ENCODE measurements at regions not wholly inside any gene's neighbourhood (a gene's known extent, or its start where the extent isn't known, plus 50 kb on each side); places are given as distances from the start of the nearest gene placed in this dataset.

- no peak for TF ChIP-seq CTCF (IDR thresholded peaks at IDR 0.05; ENCODE audit: extremely low read depth, low read depth, low read length)
- Histone ChIP-seq H3K79me2 (ENCODE audit: insufficient read depth, low read length) (no peaks in the 10 kb centered on the region), H3K27me3 (ENCODE audit: insufficient read depth, low read length) (no peaks in the 10 kb centered on the region), H3K27ac (ENCODE audit: low read depth, low read length) (no peak overlapping the region), H3K4me3 (ENCODE audit: insufficient read depth, low read length) (no peak overlapping the region), H3K36me3 (ENCODE audit: insufficient read depth, low read length) (no peaks in the 10 kb centered on the region), H4K20me1 (ENCODE audit: insufficient read depth, low read length) (no peaks in the 10 kb centered on the region), H3K4me2 (ENCODE audit: insufficient read depth, low read length) (no peak overlapping the region), H2AFZ (ENCODE audit: low read length) (no peak overlapping the region), H3K9me3 (ENCODE audit: low read depth, low read length) (no peaks in the 10 kb centered on the region), H3K4me1 (ENCODE audit: insufficient read depth, low read length) (no peaks in the 10 kb centered on the region)
- no peak for DNase-seq (ENCODE audit: insufficient read length, low spot score, missing footprints)
Measured at GRCh38 chr13:80577285-80577684, 236.4 kb upstream of the SPRY2 start.

GRCh38 chr13:80574113-80574850, 233.4 kb upstream of the SPRY2 start:
- Histone ChIP-seq H3K4me1 (ENCODE audit: insufficient read depth, low read length) (no peaks in the 10 kb centered on the region), H3K79me2 (ENCODE audit: insufficient read depth, low read length) (no peaks in the 10 kb centered on the region), H2AFZ (ENCODE audit: low read length) (no peak overlapping the region), H3K9me3 (ENCODE audit: low read depth, low read length) (no peaks in the 10 kb centered on the region), H3K4me3 (ENCODE audit: insufficient read depth, low read length) (no peak overlapping the region), H3K4me2 (ENCODE audit: insufficient read depth, low read length) (no peak overlapping the region), H3K36me3 (ENCODE audit: insufficient read depth, low read length) (no peaks in the 10 kb centered on the region), H4K20me1 (ENCODE audit: insufficient read depth, low read length) (no peaks in the 10 kb centered on the region), H3K27ac (ENCODE audit: low read depth, low read length) (no peak overlapping the region), H3K27me3 (ENCODE audit: insufficient read depth, low read length) (no peaks in the 10 kb centered on the region)
- no peak for DNase-seq (ENCODE audit: insufficient read length, low spot score, missing footprints)
- TF ChIP-seq CTCF (IDR thresholded peaks at IDR 0.05; ENCODE audit: extremely low read depth, low read depth, low read length): no peak

GRCh38 chr13:80572923-80573316, 232.0 kb upstream of the SPRY2 start:
- no peak overlapping the region for H2AFZ ChIP-seq (ENCODE audit: low read length)
- no peak for TF ChIP-seq CTCF (IDR thresholded peaks at IDR 0.05; ENCODE audit: extremely low read depth, low read depth, low read length)
- no peak overlapping the region for H3K4me2 ChIP-seq (ENCODE audit: insufficient read depth, low read length)
- H3K4me1 ChIP-seq (ENCODE audit: insufficient read depth, low read length): no peaks in the 10 kb centered on the region
- H3K9me3 ChIP-seq (ENCODE audit: low read depth, low read length): no peaks in the 10 kb centered on the region
- H3K4me3 ChIP-seq (ENCODE audit: insufficient read depth, low read length): no peak overlapping the region
- no peak for DNase-seq (ENCODE audit: insufficient read length, low spot score, missing footprints)
- H4K20me1 ChIP-seq (ENCODE audit: insufficient read depth, low read length): no peaks in the 10 kb centered on the region
- no peaks in the 10 kb centered on the region for H3K79me2 ChIP-seq (ENCODE audit: insufficient read depth, low read length)
- H3K27ac ChIP-seq (ENCODE audit: low read depth, low read length): no peak overlapping the region
- no peaks in the 10 kb centered on the region for H3K27me3 ChIP-seq (ENCODE audit: insufficient read depth, low read length)
- no peaks in the 10 kb centered on the region for H3K36me3 ChIP-seq (ENCODE audit: insufficient read depth, low read length)

GRCh38 chr13:80572308-80572922, 231.5 kb upstream of the SPRY2 start:
- no peak overlapping the region for H3K27ac ChIP-seq (ENCODE audit: low read depth, low read length)
- H3K27me3 ChIP-seq (ENCODE audit: insufficient read depth, low read length): no peaks in the 10 kb centered on the region
- no peak overlapping the region for H3K4me2 ChIP-seq (ENCODE audit: insufficient read depth, low read length)
- H2AFZ ChIP-seq (ENCODE audit: low read length): no peak overlapping the region
- H3K79me2 ChIP-seq (ENCODE audit: insufficient read depth, low read length): no peaks in the 10 kb centered on the region
- no peaks in the 10 kb centered on the region for H3K36me3 ChIP-seq (ENCODE audit: insufficient read depth, low read length)
- no peak for DNase-seq (ENCODE audit: insufficient read length, low spot score, missing footprints)
- H3K9me3 ChIP-seq (ENCODE audit: low read depth, low read length): no peaks in the 10 kb centered on the region
- H3K4me1 ChIP-seq (ENCODE audit: insufficient read depth, low read length): no peaks in the 10 kb centered on the region
- TF ChIP-seq CTCF (IDR thresholded peaks at IDR 0.05; ENCODE audit: extremely low read depth, low read depth, low read length): no peak
- H3K4me3 ChIP-seq (ENCODE audit: insufficient read depth, low read length): no peak overlapping the region
- H4K20me1 ChIP-seq (ENCODE audit: insufficient read depth, low read length): no peaks in the 10 kb centered on the region

Measured in osteoblast (primary cell).